GM12865 (cell line): ENCODE measurements at regions not wholly inside any gene's neighbourhood (a gene's known extent, or its start where the extent isn't known, plus 50 kb on each side); places are given as distances from the start of the nearest gene placed in this dataset.
"Not testable (repeated sequence)": the region's sequence is repeated elsewhere in the genome, so short reads cannot be mapped to it uniquely, and the experiment has no call there.

Source experiments
- DNase-seq: peaks from one replicate; pipeline ENCODE4 v3.0.0; 2010; ENCODE audit warnings: low read depth
- H3K4me3 ChIP-seq: 2 replicates; pipeline ENCODE4 v1.5.1; 2011; ENCODE audit warnings: mild to moderate bottlenecking, low read depth, low read length, control low read depth
- CTCF ChIP-seq: IDR thresholded peaks from 2 replicates; pipeline ENCODE4 v1.5.1; 2011; ENCODE audit warnings: low read length, control low read depth, low read depth, inconsistent platforms; ENCODE audit not compliant: insufficient read depth; ENCODE audit errors: missing control alignments

GRCh38 chr9:87401681-87402080 is 96.0 kb upstream of the DAPK1 start:
- TF ChIP-seq CTCF: no peak
- no peak for DNase-seq
- no peak overlapping the region for H3K4me3 ChIP-seq

GRCh38 chr9:87402537-87402936 is 95.1 kb upstream of the DAPK1 start:
- no peak for TF ChIP-seq CTCF
- H3K4me3 ChIP-seq: no peak overlapping the region
- DNase-seq: no peak

GRCh38 chr9:87405677-87406542 is 91.8 kb upstream of the DAPK1 start:
- no peak for TF ChIP-seq CTCF
- no peak for DNase-seq
- no peak overlapping the region for H3K4me3 ChIP-seq

- DNase-seq: no peak
- no peak for TF ChIP-seq CTCF
- H3K4me3 ChIP-seq: no peak overlapping the region
Measured at GRCh38 chr9:87406543-87407166, 91.0 kb upstream of the DAPK1 start.

GRCh38 chr9:87410047-87411005 is 87.3 kb upstream of the DAPK1 start:
- not testable (repeated sequence) for DNase-seq

GRCh38 chr9:87420884-87421283 is 76.8 kb upstream of the DAPK1 start:
- no peak for TF ChIP-seq CTCF
- H3K4me3 ChIP-seq: no peak overlapping the region
- no peak for DNase-seq

More at GRCh38 chr9:87410047-87411005, 87.3 kb upstream of the DAPK1 start:
- not testable (repeated sequence) for H3K4me3 ChIP-seq

GRCh38 chr9:87421734-87422133 is 75.9 kb upstream of the DAPK1 start:
- no peak overlapping the region for H3K4me3 ChIP-seq
- no peak for DNase-seq
- no peak for TF ChIP-seq CTCF
